Memory B cell (primary cell): ENCODE measurements at regions not wholly inside any gene's neighbourhood (a gene's known extent, or its start where the extent isn't known, plus 50 kb on each side); places are given as distances from the start of the nearest gene placed in this dataset.

Source experiments
- ATAC-seq: fragments of 150-1000 bp; cut with Tn5 transposase; 2 replicates; pipeline ENCODE4 v1.10.0; 2021; ENCODE audit warnings: low read depth, mild to moderate bottlenecking, moderate library complexity
- DNase-seq, 2 donors: peaks; one replicate each; pipeline ENCODE4 v3.0.0; 2022; ENCODE audit warnings: low spot score in 2 of 2
- H3K27ac Mint-ChIP-seq: one replicate; pipeline ENCODE4 v1.8.0; 2022; ENCODE audit warnings: mild to moderate bottlenecking, moderate library complexity, mixed read lengths
- H3K27me3 Mint-ChIP-seq: one replicate; pipeline ENCODE4 v1.8.0; 2022; ENCODE audit warnings: mixed read lengths
- H3K36me3 Mint-ChIP-seq: one replicate; pipeline ENCODE4 v1.8.0; 2022; ENCODE audit warnings: mild to moderate bottlenecking, mixed read lengths
- H3K4me1 Mint-ChIP-seq: one replicate; pipeline ENCODE4 v1.8.0; 2022; ENCODE audit warnings: mixed read lengths
- H3K4me3 Mint-ChIP-seq: one replicate; pipeline ENCODE4 v1.8.0; 2022; ENCODE audit warnings: mild to moderate bottlenecking, moderate library complexity, mixed read lengths
- H3K9me3 Mint-ChIP-seq: one replicate; pipeline ENCODE4 v1.8.0; 2022; ENCODE audit warnings: mixed read lengths

GRCh38 chrX:40424259-40424658 lies 156.5 kb upstream of the ATP6AP2 start:
- Mint-ChIP-seq H3K27me3 (no peaks in the 10 kb centered on the region), H3K9me3 (peaks cover 5% of the 10 kb centered on the region), H3K27ac (no peak overlapping the region), H3K4me3 (no peak overlapping the region), H3K4me1 (no peaks in the 10 kb centered on the region), H3K36me3 (no peaks in the 10 kb centered on the region)
- no peak for ATAC-seq
- no peak for DNase-seq

GRCh38 chrX:40423299-40423698 lies 157.5 kb upstream of the ATP6AP2 start:
- Mint-ChIP-seq H3K36me3 (no peaks in the 10 kb centered on the region), H3K27ac (no peak overlapping the region), H3K4me3 (no peak overlapping the region), H3K9me3 (peaks cover 5% of the 10 kb centered on the region), H3K27me3 (no peaks in the 10 kb centered on the region), H3K4me1 (no peaks in the 10 kb centered on the region)
- DNase-seq (no peak), ATAC-seq (no peak)

- ATAC-seq (no peak), DNase-seq (no peak)
- Mint-ChIP-seq H3K4me1 (no peaks in the 10 kb centered on the region), H3K36me3 (no peaks in the 10 kb centered on the region), H3K9me3 (peaks cover 5% of the 10 kb centered on the region), H3K4me3 (no peak overlapping the region), H3K27me3 (no peaks in the 10 kb centered on the region), H3K27ac (no peak overlapping the region)
Measured at GRCh38 chrX:40422021-40422420, 158.7 kb upstream of the ATP6AP2 start.

GRCh38 chrX:40420899-40421729 lies 159.7 kb upstream of the ATP6AP2 start:
- Mint-ChIP-seq H3K36me3 (no peaks in the 10 kb centered on the region), H3K4me1 (no peaks in the 10 kb centered on the region), H3K4me3 (no peak overlapping the region), H3K9me3 (peaks cover 5% of the 10 kb centered on the region), H3K27ac (no peak overlapping the region), H3K27me3 (no peaks in the 10 kb centered on the region)
- ATAC-seq (no peak), DNase-seq (no peak)

- Mint-ChIP-seq H3K9me3 (peaks cover 3% of the 10 kb centered on the region), H3K36me3 (no peaks in the 10 kb centered on the region), H3K27ac (no peak overlapping the region), H3K27me3 (no peaks in the 10 kb centered on the region), H3K4me3 (no peak overlapping the region), H3K4me1 (no peaks in the 10 kb centered on the region)
- DNase-seq = no peak
- no peak for ATAC-seq
Measured at GRCh38 chrX:40418813-40419195, 162.0 kb upstream of the ATP6AP2 start.

- Mint-ChIP-seq H3K27ac (no peak overlapping the region), H3K4me3 (no peak overlapping the region), H3K27me3 (no peaks in the 10 kb centered on the region), H3K9me3 (peaks cover 3% of the 10 kb centered on the region), H3K36me3 (no peaks in the 10 kb centered on the region), H3K4me1 (no peaks in the 10 kb centered on the region)
- DNase-seq = no peak
- ATAC-seq = no peak
Measured at GRCh38 chrX:40418146-40418812, 162.5 kb upstream of the ATP6AP2 start.

GRCh38 chrX:40415675-40416074 lies 165.1 kb upstream of the ATP6AP2 start:
- no peaks in the 10 kb centered on the region for H3K27me3 Mint-ChIP-seq
- ATAC-seq (no peak), DNase-seq (no peak)
- no peaks in the 10 kb centered on the region for H3K9me3 Mint-ChIP-seq
- no peaks in the 10 kb centered on the region for H3K4me1 Mint-ChIP-seq
- H3K36me3 Mint-ChIP-seq = no peaks in the 10 kb centered on the region
- no peak overlapping the region for H3K27ac Mint-ChIP-seq
- H3K4me3 Mint-ChIP-seq = no peak overlapping the region

GRCh38 chrX:40414335-40414734 lies 166.4 kb upstream of the ATP6AP2 start:
- H3K9me3 Mint-ChIP-seq = no peaks in the 10 kb centered on the region
- H3K4me1 Mint-ChIP-seq = no peaks in the 10 kb centered on the region
- no peak for DNase-seq
- no peaks in the 10 kb centered on the region for H3K27me3 Mint-ChIP-seq
- no peaks in the 10 kb centered on the region for H3K36me3 Mint-ChIP-seq
- no peak for ATAC-seq
- H3K4me3 Mint-ChIP-seq = no peak overlapping the region
- H3K27ac Mint-ChIP-seq = no peak overlapping the region

GRCh38 chrX:40411340-40412111 lies 169.2 kb upstream of the ATP6AP2 start:
- DNase-seq (no peak), ATAC-seq (no peak)
- H3K36me3 Mint-ChIP-seq = no peaks in the 10 kb centered on the region
- no peak overlapping the region for H3K4me3 Mint-ChIP-seq
- no peak overlapping the region for H3K27ac Mint-ChIP-seq
- H3K4me1 Mint-ChIP-seq = no peaks in the 10 kb centered on the region
- H3K9me3 Mint-ChIP-seq = peaks cover 4% of the 10 kb centered on the region
- H3K27me3 Mint-ChIP-seq = no peaks in the 10 kb centered on the region

- ATAC-seq = no peak
- Mint-ChIP-seq H3K9me3 (peaks cover 4% of the 10 kb centered on the region), H3K27ac (no peak overlapping the region), H3K27me3 (no peaks in the 10 kb centered on the region), H3K36me3 (no peaks in the 10 kb centered on the region), H3K4me3 (no peak overlapping the region), H3K4me1 (no peaks in the 10 kb centered on the region)
- DNase-seq = no peak
Measured at GRCh38 chrX:40410859-40411258, 169.9 kb upstream of the ATP6AP2 start.

GRCh38 chrX:40406330-40406859 lies 174.4 kb upstream of the ATP6AP2 start:
- ATAC-seq = peak; percentile 88

GRCh38 chrX:40405399-40405798 lies 175.4 kb upstream of the ATP6AP2 start:
- Mint-ChIP-seq H3K4me1 (no peaks in the 10 kb centered on the region), H3K9me3 (peaks cover 4% of the 10 kb centered on the region), H3K36me3 (no peaks in the 10 kb centered on the region), H3K27me3 (peaks cover 5% of the 10 kb centered on the region), H3K4me3 (no peak overlapping the region), H3K27ac (no peak overlapping the region)
- ATAC-seq = no peak
- no peak for DNase-seq

More at GRCh38 chrX:40406330-40406859, 174.4 kb upstream of the ATP6AP2 start:
- DNase-seq = peak in 1 of 2 donors; percentile 1
- H3K36me3 Mint-ChIP-seq = no peaks in the 10 kb centered on the region
- H3K27ac Mint-ChIP-seq = no peak overlapping the region
- peaks cover 2% of the 10 kb centered on the region for H3K27me3 Mint-ChIP-seq
- H3K4me1 Mint-ChIP-seq = no peaks in the 10 kb centered on the region
- H3K9me3 Mint-ChIP-seq = peaks cover 4% of the 10 kb centered on the region
- H3K4me3 Mint-ChIP-seq = no peak overlapping the region

GRCh38 chrX:40403757-40404156 lies 177.0 kb upstream of the ATP6AP2 start:
- DNase-seq (no peak), ATAC-seq (no peak)
- Mint-ChIP-seq H3K27me3 (peaks cover 5% of the 10 kb centered on the region), H3K4me1 (no peaks in the 10 kb centered on the region), H3K9me3 (peaks cover under 1% of the 10 kb centered on the region), H3K36me3 (no peaks in the 10 kb centered on the region), H3K27ac (no peak overlapping the region), H3K4me3 (no peak overlapping the region)
